Uterus (tissue), 2 donors: ENCODE measurements at regions not wholly inside any gene's neighbourhood (a gene's known extent, or its start where the extent isn't known, plus 50 kb on each side); places are given as distances from the start of the nearest gene placed in this dataset.

Experiments used
- POLR2A ChIP-seq, 2 donors: fragments of 450-650 bp; IDR thresholded peaks; one replicate each; pipeline ENCODE4 v1.6.1; 2016; ENCODE audit warnings: antibody characterized with exemption in 2 of 2, mild to moderate bottlenecking in 1 of 2, moderate library complexity in 1 of 2
- TF ChIP-seq, protein P1 (sequence below), 4 experiments: fragments of 200-600 bp in 2 of 4; fragments of 450-650 bp in 2 of 4; sonication (generic) in 2 of 4; IDR thresholded peaks; one replicate each; pipeline ENCODE4 v1.5.1; 2016 to 2019; ENCODE audit warnings: antibody characterized with exemption in 4 of 4, mild to moderate bottlenecking in 2 of 4, moderate library complexity in 1 of 4

- TF ChIP-seq, protein P1, sequence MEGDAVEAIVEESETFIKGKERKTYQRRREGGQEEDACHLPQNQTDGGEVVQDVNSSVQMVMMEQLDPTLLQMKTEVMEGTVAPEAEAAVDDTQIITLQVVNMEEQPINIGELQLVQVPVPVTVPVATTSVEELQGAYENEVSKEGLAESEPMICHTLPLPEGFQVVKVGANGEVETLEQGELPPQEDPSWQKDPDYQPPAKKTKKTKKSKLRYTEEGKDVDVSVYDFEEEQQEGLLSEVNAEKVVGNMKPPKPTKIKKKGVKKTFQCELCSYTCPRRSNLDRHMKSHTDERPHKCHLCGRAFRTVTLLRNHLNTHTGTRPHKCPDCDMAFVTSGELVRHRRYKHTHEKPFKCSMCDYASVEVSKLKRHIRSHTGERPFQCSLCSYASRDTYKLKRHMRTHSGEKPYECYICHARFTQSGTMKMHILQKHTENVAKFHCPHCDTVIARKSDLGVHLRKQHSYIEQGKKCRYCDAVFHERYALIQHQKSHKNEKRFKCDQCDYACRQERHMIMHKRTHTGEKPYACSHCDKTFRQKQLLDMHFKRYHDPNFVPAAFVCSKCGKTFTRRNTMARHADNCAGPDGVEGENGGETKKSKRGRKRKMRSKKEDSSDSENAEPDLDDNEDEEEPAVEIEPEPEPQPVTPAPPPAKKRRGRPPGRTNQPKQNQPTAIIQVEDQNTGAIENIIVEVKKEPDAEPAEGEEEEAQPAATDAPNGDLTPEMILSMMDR (IDR thresholded peaks at IDR 0.05), result no peak
- no peak for TF ChIP-seq POLR2A (IDR thresholded peaks at IDR 0.05)
Measured at GRCh38 chr3:162555761-162556160, 1059.2 kb downstream of the OTOL1 start.
